Stimulated activated CD8-positive, alpha-beta memory T cell treated with anti-CD3 and anti-CD28 coated beads, Interleukin-2, amount 100 ng/mL, for 48 hours (primary cell): ENCODE measurements at regions not wholly inside any gene's neighbourhood (a gene's known extent, or its start where the extent isn't known, plus 50 kb on each side); places are given as distances from the start of the nearest gene placed in this dataset.
"Not testable (repeated sequence)": the region's sequence is repeated elsewhere in the genome, so short reads cannot be mapped to it uniquely, and the experiment has no call there.

Source experiments
- DNase-seq, 2 donors: peaks; one replicate each; pipeline ENCODE4 v3.0.0-alpha.2; 2020; ENCODE audit warnings: low read depth in 2 of 2

DNA sequence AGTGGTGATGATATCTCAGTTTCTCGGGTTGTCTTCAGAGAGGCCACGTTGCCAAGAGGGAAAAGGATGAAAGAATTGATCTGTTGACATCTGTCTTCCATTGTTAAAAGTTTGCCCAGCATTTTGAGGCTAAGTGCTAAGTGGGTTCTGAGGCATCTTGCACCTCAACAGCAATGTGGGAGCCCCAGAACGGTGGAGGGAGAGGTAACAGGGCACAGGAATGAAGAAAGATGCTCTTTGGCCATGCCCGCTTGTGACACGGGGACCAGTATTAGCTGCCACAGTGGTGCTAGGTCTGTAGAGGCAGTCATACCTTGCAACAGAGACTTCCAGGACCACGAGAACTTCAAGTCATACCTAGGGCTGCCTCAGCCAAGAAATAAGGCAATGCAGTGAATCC lies 106.6 kb upstream of the NUPR2 start:
- no peak for DNase-seq

DNA sequence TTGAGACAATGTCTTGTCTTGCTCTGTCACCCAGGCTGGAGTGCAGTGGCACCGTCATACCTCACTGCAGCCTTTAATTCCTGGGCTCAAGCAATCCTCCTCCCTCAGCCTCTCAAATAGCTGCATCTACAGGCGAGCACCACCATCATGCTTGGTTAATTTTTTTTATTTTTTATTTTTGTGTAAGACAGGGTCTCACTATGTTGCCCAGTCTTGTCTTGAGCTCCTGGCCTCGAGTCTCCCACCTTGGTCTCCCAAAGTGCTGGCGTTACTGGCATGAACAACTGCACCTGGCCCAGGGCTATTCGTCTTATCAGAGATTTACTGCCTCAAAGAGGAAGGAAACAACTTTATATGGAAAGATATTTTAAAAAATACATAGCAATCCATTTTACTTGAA lies 102.8 kb upstream of the NUPR2 start:
- no peak for DNase-seq

DNA sequence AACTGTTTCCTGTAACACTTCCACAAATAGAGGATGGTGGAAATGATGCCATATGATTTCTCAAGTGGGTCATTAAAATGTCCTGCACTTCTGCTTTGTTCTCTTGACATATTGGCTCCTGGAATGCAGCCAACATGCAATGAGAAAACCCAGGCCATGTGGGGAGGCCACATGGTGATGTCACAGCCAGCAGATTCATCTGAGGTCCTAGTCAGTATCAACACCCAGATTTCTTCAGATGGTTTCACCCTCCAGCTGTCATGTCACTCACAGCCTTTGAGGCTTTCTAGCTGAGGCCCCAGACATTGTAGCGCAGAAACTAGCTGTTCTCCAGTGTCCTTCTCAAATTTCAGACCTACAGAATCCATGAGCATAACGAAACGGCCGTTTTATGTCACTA lies 102.3 kb upstream of the NUPR2 start:
- DNase-seq, result no peak

DNA sequence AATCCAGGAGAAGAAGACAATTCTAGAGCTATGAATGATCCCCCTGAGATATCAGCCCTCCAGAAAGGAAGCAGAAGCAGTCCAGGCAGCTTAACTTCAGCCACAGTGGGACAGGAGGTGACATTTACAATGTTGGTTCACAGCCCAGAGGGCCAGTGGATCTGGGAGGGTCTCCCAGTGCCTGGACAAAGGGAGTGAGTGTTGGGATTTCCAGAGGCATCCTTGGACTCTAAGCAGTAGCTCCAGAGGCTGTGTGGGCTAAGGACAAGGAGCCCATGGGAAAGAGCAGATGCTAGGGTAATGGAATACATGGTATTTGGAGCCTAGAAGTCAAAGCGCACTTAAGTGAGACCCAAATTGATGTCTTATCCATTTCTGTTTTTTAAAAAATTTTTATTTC lies 97.4 kb upstream of the NUPR2 start:
- DNase-seq, result no peak

DNA sequence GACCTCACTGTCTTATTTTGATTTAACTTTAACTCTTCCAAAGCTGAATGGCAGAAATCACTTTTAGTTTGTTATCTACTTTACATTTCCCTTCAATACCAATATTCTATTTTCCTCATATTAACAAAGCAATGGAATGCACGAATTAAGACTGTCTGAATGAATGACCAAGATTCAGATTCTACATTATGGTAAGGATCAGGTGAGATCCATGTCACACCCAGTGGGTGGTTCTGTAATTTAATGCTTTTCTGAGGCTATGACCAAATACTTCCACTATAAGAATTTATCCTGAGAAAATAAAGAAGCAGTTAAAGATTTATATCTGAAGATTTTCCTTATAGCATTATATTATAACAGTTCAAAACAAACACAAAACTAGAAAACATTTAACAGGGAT lies 90.2 kb upstream of the NUPR2 start:
- no peak for DNase-seq

DNA sequence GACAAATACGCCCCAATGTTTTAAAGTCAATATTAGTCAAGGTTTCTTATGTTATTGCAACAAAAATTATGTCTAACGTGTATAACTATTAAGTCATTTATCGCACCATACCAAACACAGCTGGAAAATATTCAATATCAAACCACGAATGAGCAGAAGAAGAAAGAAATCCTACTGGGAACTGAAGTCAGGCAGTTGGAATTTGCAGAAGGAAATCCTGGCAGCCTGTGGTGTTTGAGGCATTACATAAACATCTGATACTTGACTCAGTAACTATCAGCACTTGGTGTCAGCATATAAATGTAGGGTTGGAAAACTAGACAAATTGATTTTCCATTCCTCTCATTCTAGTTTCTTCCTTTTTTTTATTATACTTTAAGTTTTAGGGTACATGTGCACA lies 83.4 kb upstream of the NUPR2 start:
- no peak for DNase-seq

DNA sequence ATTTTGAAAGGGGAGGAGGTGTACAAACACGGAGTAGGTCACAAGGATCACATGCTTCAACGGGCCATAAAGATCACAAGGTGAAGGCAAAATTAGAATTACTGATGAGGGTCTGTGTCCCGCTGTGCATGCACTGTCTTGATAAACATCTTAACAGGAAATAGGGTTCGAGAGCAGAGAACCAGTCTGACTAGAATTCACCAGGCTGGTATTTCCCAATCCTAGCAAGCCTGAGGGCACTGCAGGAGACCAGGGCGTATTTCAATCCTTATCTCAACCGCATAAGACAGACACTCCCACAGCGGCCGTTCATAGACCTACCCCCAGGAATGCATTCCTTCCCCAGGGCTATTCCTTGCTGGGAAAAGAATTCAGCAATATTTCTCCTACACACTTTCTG lies 80.0 kb upstream of the NUPR2 start:
- DNase-seq, result not testable (repeated sequence)

DNA sequence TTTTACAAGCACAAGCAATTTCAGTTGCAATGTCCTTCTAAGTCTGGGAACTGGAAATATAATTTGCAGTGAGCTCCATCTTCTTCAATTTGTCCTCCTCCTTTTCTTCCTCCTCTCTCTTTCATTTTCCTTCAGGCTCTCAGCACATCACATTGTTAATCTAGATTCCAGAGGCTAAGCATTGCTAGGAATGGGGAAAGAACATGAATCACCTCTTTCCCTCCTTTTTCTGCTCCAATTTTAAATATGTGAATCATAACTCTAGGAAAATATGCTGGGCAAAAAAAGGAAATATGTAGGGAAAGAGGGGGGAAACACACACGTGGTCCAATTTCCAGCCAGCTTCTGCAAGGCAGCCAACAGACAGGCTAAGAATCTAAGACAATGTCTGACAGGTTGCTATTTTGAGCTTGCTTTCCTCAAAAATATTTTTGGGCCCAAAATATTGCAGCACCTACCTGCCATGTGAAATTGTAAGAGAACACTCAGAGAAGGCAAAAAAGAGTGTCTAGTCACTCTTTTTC lies 72.7 kb upstream of the NUPR2 start:
- DNase-seq, result no peak

DNA sequence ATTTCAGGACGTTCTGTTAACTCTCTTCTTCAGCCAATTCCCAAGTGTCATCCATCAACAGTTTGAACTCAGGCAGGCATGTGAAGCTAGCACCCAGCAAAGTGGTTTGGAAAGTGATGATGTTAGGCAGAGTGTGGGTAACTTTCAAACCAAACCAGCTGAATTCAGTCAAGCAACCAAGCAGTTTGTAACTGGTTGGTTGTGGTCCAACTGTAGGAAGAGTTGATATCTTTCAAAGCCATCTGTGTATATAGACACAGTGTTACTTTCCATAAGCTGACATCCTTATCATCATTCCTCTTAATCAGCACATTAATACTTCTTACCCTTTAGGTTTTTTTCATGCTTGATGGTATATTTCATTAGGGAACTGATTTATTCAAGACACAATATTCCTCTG lies 72.2 kb upstream of the NUPR2 start:
- no peak for DNase-seq

DNA sequence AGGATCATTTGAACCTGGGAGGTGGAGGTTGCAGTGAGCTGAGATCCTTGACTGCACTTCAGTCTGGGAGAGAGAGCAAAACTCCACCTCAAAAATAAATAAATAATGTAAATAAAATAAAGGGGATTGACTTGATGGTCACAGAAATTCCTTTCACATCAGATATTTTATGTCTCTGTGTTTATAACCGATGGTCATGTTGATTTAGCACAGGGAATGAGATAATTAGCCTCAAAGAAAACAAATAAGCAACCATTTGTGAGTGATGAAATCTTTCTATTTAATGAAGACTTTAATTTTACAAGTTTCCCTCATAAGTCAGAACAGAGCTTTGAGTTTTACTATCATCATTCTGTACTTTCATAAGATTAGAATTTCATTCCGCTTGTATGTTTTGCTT lies 64.8 kb upstream of the NUPR2 start:
- no peak for DNase-seq

DNA sequence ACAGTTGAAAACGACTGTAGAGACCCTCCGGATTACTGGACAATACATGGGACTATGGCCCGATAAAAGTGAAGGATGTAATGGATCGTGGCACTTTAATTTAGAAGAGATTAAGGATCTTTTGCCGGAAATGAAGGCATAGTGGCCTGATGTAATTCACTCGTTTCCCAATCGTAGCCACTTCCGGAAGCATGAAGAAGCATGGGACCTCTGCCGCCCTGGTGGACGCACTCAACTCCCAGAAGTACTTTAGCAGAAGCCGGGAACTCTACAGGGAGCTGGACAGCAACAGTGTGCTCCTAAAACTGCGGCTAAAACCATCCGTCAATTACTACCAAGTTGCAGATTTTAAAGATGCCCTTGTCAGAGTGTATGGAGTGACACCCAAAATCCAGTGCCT lies 59.6 kb upstream of the NUPR2 start:
- no peak for DNase-seq

DNA sequence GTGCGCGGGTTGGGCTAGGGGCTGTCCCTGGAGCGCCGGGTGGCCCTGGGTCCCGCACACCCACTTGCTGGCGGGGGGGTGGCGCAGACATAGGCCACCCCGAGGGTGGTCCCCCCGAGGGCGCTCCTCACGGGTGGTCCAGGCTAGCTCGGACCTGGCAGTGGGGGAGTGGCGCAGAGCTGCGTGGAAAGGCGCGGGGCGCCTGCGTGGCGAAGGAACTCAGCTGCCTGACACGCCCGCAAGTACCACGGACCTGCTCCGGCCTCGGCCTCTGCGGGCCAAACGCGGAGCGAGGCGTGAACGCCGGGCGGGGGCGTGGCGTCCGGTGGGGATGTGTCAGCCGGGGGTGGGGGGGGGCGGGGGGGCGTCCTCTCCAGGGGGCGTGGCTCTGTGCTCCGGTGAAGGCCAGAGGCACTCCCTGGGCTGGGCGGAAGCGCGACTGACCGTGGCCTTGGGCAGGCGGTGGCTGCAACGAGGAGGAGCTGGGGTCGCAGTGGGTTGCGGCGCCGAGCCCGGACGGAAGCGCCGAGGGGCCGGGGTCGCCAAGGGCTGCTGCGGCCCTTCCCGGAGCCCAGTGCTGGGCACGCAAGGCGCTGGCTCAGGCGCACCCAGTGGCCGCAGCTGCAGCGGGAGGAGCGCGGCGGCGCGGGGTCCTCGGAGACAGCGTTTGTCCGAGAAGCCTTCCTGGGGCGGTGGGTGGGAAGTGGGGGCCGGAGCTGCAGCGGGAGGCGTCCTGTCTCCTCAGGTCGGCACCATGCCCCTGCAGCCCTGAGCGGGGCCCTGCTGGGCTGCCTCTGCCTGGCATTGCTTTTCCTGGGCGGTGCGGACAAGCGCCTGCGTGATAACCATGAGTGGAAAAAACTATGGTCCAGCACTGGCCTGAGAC lies 58.9 kb upstream of the NUPR2 start:
- DNase-seq, result no peak

DNA sequence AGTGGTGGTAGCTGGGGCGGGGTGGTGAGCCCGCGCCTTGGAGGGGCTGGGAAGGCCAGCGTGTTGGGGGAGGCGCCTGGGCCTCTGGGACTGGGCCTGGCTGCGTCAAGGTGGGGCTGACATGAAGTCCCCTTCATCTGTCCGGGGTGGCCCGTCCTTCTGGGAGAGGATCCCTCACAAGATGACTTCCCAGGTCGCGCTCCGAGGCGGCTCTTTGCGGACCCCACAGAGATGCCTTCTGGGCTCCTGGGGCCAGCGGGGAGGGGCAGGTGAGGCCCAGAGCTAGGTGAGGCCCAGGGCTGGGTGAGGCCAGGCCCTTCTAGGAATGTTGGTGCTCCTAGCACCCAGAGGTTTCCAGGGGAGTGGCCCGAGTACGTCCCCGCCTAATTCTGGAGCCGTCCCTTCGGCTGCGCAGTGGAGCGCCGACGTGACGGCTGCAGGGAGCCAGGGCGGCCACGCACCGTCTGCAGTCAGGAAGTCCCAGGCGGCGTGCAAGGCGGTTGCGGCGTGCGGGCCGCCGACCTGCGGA lies 58.2 kb upstream of the NUPR2 start:
- DNase-seq, result no peak
